GM21390 (cell line): ENCODE measurements at regions not wholly inside any gene's neighbourhood (a gene's known extent, or its start where the extent isn't known, plus 50 kb on each side); places are given as distances from the start of the nearest gene placed in this dataset.

Source experiments
- ATAC-seq: cut with Tn5 transposase; IDR thresholded peaks from one replicate; pipeline ENCODE4 v1.9.1; 2021; ENCODE audit not compliant: unreplicated experiment

GRCh38 chr6:142500250-142500786 lies 198.5 kb downstream of the ADGRG6 start:
- no peak for ATAC-seq

DNA sequence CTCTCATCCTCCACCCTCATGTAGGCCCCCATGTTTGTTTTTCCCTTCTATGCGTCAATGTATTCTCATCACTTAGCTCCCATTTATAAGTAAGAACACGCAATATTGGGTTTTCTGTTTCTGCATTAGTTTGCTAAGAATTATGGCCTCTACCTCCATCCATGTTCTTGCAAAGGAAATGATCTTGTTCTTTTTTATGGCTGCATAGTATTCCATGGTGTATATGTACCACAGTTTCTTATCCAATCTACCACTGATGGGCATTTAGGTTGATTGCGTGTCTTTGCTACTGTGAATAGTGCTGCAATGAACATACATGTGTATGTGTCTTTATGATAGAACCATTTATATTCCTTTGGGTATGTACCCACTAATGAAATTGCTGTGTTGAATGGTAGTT lies 200.0 kb downstream of the ADGRG6 start:
- ATAC-seq: no peak

- no peak for ATAC-seq
Observed at GRCh38 chr6:142507065-142507464, 205.3 kb downstream of the ADGRG6 start.

- no peak for ATAC-seq
Observed at GRCh38 chr6:142510211-142510610, 208.4 kb downstream of the ADGRG6 start.

GRCh38 chr6:142518126-142518525 lies 216.3 kb downstream of the ADGRG6 start:
- ATAC-seq: no peak

- ATAC-seq: no peak
Observed at GRCh38 chr6:142518761-142519160, 217.0 kb downstream of the ADGRG6 start.

GRCh38 chr6:142521791-142522190 lies 220.0 kb downstream of the ADGRG6 start:
- no peak for ATAC-seq

DNA sequence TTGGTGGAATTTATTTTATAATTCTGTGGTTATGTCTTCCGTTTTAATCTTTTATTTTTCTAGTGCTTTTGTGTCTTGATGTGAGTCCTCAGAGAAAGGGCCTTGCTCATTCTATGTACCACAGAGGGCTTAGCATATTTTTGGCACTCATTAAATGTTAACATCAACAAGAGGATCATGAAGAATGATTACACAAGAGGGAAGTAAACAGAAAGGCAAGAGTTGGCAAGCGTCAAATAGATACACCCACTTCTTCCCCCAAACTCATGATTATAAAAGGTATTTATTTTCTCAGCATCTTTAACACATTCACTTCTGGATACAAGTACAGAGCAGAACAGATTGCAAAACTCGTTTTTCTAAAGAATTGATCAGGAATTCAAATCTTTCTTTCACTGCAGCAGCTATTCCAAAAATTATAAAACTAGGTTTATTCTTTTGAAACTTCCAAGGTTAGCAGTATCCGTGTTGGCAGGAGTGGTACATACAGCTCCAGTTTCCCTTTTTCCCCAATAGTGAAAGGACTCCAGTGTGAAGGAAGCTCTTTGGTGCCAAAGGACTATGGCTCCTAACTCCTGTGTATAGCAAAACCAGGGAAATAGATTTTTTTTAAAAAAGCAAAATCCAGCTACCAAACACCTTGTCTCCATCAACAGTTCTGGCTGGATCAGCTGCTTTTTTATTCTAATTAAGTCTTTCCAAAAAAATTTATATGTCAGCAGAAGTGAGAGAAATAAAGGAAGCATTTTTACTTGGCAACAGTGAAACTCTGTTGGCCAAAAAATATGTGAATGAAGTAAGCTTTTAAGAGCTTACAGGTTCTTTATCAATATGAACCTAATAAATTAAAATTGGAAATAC lies 221.9 kb downstream of the ADGRG6 start:
- no peak for ATAC-seq

GRCh38 chr6:142530566-142530965 lies 228.8 kb downstream of the ADGRG6 start:
- ATAC-seq: no peak

DNA sequence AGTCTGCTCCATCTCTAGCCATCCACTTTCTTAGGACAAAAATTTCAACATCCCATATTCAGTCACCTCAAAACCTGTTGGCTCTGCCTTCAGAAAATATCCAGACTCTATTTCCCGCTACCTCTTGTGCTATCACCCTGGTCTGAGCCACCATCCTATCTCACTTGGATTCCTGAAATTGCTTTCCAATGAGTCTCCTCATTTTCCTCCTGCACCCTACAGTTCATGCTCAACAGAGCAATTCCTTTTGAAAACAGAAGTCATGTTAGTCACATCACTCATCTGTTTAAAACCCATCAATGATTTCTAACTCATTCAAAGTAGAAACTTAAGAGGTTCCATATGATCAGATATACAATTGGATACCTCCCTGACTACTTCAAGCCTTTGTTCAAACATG lies 229.9 kb downstream of the ADGRG6 start:
- ATAC-seq: no peak

GRCh38 chr6:142534076-142534475 lies 232.3 kb downstream of the ADGRG6 start:
- no peak for ATAC-seq

GRCh38 chr6:142534484-142534883 lies 232.7 kb downstream of the ADGRG6 start:
- ATAC-seq: no peak

- no peak for ATAC-seq
Observed at GRCh38 chr6:142537612-142538478, 236.0 kb downstream of the ADGRG6 start.

- ATAC-seq: no peak
Observed at GRCh38 chr6:142542704-142543233, 241.0 kb downstream of the ADGRG6 start.

DNA sequence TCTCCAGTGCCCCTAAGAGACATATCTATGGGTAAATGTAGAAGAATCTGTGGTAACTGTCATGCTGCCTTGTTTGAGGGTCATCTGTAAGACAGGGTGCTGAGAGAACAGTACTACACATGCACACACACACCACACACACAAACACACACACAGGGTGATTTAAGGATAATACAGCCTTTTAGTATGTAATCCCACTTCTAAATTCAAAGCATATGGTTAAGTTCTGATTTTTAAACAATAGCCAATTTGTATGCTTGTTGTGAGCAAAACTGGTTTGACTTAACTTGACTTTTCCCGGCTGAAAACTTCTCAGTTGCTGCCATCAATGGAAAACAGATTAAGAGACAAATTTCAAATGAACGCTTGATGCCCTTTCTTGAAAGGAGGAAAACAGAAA lies 241.8 kb downstream of the ADGRG6 start:
- no peak for ATAC-seq

DNA sequence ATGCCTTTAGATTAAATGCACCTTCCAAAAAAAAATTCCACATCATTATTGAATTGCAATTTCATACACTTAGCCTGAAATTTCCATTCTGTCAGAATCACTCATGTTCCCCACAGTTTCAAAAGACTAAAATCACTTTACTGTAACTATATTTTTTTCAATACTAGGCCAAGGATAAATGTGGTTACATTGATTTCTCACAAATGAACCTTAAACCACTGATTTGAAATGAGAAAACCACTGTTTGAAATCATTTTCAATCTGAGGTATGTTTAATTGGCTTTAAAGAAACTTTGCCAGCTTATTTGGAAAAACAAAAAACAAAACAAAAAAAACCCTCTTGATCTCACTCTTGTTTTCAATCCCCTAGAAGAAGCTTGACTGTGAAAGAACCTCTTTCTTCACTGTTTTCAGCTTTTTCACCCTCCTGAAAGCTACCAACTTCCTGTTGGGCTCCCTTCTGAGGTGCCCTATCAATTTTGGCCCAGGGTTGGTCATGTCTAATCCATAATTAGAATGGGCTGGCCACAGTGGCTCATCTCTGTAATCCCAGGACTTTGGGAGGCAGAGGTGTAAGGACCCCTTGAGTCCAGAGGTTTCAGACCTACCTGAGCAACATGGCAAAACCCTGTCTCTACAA lies 242.5 kb downstream of the ADGRG6 start:
- no peak for ATAC-seq

GRCh38 chr6:142545147-142545546 lies 243.3 kb downstream of the ADGRG6 start:
- ATAC-seq: no peak

DNA sequence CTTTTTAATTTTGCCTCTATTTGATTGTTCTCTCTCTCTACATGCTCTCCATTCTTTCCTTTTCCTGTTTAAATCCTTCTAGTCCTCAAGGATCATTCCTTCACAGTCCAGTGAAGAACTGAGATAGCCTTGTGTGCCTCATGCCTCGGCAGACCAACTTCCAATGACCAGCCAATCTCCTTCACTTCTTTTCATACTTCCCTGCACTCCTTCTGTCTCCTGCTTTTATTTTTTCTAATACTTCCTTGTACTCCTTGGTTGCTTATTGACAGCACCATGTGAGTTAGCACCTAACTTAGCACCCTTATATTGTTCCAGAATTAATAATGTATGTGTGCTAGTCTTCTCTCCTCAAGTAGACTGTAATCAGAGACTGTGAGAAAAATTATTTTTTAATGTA lies 246.8 kb downstream of the ADGRG6 start:
- ATAC-seq: no peak

DNA sequence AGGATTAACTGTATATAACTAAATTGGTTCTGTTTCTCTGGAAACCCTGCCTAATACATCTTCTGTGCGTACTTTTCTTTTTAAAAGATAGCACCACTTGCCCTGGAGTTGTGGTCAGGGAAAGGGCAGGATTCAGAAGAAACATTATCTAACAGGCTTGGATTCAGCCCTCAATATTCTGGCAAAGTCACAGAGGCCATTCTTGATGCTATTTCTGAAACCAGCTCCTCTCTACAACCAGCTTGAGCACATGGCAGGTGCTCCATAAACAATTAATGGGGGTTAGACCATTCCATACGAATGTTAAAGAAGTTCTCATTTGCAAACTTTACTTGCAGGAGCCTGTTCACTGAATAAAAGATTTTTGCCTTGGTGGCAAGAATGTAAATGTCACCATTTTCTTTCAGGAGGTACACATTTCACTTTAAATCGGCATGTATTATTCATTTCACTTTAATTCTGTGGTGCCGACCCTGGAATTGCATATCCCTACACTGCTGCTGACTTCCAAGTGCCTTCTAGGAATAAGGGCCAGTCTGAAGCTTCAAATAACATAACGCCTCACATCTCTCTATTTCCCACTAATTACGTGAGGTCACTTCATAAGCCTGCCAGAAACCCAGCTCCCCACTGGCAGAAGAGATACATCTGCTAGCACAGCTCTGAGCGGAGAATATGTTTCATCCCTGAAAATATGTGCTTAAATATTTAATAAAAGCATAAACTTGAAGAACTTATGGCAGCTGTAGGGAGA lies 248.7 kb downstream of the ADGRG6 start:
- no peak for ATAC-seq

GRCh38 chr6:142551274-142551811 lies 249.5 kb downstream of the ADGRG6 start:
- ATAC-seq: no peak
